Adipose tissue (tissue), 3 donors: ENCODE measurements at regions not wholly inside any gene's neighbourhood (a gene's known extent, or its start where the extent isn't known, plus 50 kb on each side); places are given as distances from the start of the nearest gene placed in this dataset.
"Not testable (repeated sequence)": the region's sequence is repeated elsewhere in the genome, so short reads cannot be mapped to it uniquely, and the experiment has no call there.

Source experiments
- H3K27ac ChIP-seq: one replicate; pipeline ENCODE4 v1.5.1; 2013; ENCODE audit warnings: low read depth, low read length
- WGBS, 3 donors: extraction: QIAGEN DNeasy Blood & Tissue Kit; methylation state at CpG; one replicate each; pipeline ENCODE4 v1.1.7; 2013; 5-methylcytosine and 5-hydroxymethylcytosine counted together
- donor health status: healthy with polysubstance abuse.
- donor health status: Bipolar disorder and iron deficiency.
- donor health status: healthy.

DNA sequence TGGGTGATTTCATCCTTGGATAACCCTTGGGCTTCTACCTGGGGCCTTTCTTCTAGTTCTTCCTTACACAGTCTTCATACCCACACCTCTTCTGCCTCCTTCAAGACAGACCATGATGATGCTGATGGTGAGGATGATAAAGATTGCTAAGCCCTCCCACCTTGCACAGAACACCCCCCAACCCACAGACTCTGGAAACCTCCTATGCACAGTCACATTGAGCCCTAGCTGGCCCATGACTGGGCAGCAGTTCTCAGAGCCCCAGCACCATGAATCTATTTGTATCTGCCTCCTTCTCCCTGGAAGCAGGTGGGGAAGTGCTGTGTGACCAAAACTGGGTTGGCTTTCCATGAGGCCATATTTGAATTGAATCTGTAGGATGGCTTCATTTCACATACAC is 99.8 kb downstream of the EN1 start:
- H3K27ac ChIP-seq, result no peak overlapping the region

DNA sequence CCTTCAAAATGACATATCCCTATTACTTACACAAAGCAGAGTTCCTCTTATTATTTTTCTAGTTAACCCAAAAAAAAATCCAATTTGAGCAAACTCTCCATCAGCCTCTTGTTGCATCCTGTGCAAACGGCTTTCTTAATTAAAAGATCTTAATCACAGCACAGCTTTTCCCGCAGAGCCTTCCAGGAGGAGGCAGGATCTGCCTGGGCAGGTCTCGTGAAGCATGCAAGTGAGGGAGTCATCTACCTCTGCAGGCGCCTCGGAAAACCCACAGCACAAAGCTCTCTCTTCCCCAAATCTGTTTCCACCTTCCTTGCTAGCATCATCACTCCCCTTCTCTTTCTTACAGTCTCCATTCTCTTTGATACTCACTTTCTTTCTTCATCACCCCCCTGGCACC is 100.4 kb downstream of the EN1 start:
- WGBS, 3 donors, result 75 to 81% (median 81%) methylated on average over 5 of the region's 5 CpGs
- H3K27ac ChIP-seq, result no peak overlapping the region

- 80 to 88% (median 81%) methylated on average over 3 of the region's 3 CpGs for WGBS, 3 donors
- not testable (repeated sequence) for H3K27ac ChIP-seq
Observed at GRCh38 chr2:118744682-118745181, 102.7 kb downstream of the EN1 start.

DNA sequence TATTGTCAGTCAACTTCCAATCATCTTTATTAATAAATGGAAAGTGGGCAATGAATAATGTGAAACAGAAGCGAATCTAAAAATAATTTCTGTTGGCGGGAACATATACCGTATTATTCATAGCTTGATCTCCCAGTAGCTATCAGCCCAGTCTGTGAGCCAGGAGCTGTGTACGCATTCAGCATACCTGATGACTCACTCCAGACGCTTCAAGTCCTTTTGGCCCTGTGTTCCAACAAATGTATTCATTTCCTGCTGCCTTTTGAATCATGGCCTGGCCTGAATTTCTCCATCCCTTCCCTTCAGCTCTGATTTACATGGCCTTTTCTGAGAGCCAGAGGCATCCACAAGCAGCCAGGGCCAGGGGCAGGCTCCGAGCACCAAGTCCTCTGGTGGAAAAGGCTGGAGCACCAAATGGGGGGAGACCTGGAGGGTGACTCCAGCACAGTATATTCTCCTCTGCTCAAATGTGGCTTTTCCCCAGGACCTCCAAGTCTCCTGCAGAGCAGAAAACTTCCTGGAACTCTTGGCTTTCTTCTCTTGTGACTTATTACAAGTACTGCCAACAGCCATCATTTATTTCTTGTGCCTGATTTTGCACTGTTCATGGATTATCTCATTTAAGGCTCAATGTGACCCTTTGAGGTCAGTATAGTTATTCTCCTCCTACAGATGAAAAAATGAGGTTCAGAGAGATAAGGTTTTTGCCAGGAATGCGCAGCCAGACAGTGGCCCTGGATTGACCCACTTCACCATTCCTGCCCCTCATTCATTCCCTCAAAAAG is 108.7 kb downstream of the EN1 start:
- no peak overlapping the region for H3K27ac ChIP-seq
- 55 to 68% (median 59%) methylated on average over 7 of the region's 7 CpGs for WGBS, 3 donors

DNA sequence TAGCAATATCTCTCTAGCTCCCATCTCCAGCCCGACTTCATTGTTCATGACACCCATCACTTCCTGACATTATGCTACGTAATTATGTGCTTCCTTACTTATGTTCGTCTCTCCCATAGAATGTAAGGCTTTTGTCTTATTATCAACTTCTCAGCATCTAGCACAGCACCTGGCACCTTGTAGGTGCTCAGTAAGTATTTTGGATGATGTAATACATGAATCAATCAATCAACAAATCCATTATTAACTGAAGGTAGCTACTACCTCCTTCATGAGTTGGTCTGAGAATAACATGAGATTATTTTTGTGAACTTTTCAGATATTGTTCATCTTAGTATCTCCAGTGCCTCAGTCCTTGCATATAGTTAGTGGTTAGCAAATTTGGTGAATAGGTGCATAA is 109.3 kb downstream of the EN1 start:
- WGBS, 3 donors, result 77 to 92% (median 79%) methylated on average over 3 of the region's 3 CpGs
- no peak overlapping the region for H3K27ac ChIP-seq

DNA sequence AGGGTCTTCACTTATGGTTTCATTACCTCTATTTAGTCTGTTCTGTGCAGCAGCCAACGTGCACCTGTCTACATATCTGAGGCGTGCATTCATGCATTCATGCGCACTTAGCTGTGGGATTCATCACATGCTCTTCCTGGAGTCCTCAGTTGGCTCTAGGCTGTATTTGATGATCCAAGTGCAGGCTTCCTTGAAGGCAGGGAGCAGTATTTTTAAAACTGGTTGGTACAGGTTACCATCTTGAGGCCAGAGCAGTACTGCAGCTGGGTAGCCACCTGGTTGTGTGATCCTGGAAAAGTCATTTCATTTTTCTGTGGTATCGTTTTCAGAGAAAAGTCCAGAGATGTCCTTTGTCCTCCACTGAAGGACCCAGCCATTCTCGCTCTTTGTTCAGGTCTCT is 109.8 kb downstream of the EN1 start:
- WGBS, 3 donors, result 77 to 81% (median 80%) methylated on average over 5 of the region's 5 CpGs

GRCh38 chr2:118732432-118732831 is 115.0 kb downstream of the EN1 start:
- 85 to 89% (median 85%) methylated on average over 3 of the region's 3 CpGs for WGBS, 3 donors
- H3K27ac ChIP-seq, result no peak overlapping the region

More for the DNA sequence above, 109.8 kb downstream of the EN1 start:
- no peak overlapping the region for H3K27ac ChIP-seq

GRCh38 chr2:118731413-118731812 is 116.0 kb downstream of the EN1 start:
- 59 to 64% (median 62%) methylated on average over 1 of the region's 1 CpG for WGBS, 3 donors
- H3K27ac ChIP-seq, result no peak overlapping the region

DNA sequence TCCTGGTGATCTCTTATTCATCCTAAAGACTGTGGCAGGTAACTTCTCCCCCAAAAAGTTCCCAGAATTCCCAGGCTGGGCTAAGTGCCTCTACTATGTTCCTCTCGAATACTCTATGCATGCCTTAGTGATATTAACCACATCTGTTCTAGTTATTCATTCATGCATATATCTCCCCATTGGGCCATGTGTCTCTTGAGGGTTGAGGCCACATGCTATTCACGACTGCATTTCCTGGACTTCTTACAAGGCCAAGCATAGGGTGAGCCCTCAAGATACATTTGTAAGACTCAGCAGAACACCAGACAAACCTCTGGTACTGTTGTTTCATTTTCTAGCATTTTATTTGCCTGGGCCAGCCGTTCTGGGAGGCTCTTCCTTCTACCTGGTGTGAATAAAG is 117.0 kb downstream of the EN1 start:
- H3K27ac ChIP-seq, result no peak overlapping the region
- 43 to 55% (median 48%) methylated on average over 3 of the region's 3 CpGs for WGBS, 3 donors

DNA sequence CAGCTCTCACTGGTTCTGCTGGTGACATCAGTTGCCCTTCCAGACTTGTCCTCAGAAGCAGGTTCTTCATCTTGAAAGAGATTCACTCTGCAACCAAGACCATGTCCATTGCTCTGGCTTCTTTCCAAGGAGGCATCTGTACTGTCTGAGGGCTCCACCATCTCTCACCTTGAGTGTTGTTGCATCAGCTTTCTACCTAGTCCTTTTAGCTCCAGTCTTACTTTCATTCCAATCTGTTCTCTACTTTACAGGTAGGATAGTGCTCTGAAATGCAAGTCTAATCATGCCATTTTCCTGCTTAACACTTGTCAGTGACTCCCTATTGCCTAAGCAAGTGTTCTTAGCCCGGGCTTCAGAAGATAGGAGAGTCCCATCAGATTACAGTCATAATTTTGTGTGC is 117.7 kb downstream of the EN1 start:
- H3K27ac ChIP-seq, result no peak overlapping the region
- WGBS, 3 donors, result 46 to 81% (median 70%) methylated on average over 1 of the region's 1 CpG

- H3K27ac ChIP-seq, result no peak overlapping the region
Observed at GRCh38 chr2:118728984-118729383, 118.5 kb downstream of the EN1 start.

GRCh38 chr2:118726821-118727220 is 120.6 kb downstream of the EN1 start:
- H3K27ac ChIP-seq, result no peak overlapping the region

GRCh38 chr2:118723394-118723793 is 124.1 kb downstream of the EN1 start:
- no peak overlapping the region for H3K27ac ChIP-seq
- WGBS, 3 donors, result 59 to 78% (median 60%) methylated on average over 4 of the region's 4 CpGs

DNA sequence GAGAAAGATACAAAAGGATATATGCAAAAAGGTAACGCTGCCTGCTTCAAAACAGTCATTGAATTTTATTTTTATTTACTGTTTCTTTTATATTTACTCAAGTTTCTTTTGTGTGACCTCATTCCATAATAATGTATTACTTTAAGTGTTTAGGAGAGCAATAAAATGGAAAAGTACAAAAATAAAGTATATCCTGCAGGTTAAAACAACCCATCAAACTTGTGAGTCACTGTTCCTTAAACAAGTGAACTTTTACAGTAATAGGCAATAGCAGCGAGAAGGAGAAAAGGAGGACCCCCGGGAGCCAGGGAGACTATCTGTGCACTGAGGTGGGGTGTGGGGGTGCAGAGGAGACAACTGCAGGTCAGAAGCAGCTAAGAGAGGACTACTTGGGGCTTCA is 124.5 kb downstream of the EN1 start:
- H3K27ac ChIP-seq, result no peak overlapping the region
- 73 to 81% (median 80%) methylated on average over 3 of the region's 3 CpGs for WGBS, 3 donors

GRCh38 chr2:118721817-118722551 is 125.5 kb downstream of the EN1 start:
- 75 to 87% (median 77%) methylated on average over 11 of the region's 11 CpGs for WGBS, 3 donors
- H3K27ac ChIP-seq, result no peak overlapping the region

DNA sequence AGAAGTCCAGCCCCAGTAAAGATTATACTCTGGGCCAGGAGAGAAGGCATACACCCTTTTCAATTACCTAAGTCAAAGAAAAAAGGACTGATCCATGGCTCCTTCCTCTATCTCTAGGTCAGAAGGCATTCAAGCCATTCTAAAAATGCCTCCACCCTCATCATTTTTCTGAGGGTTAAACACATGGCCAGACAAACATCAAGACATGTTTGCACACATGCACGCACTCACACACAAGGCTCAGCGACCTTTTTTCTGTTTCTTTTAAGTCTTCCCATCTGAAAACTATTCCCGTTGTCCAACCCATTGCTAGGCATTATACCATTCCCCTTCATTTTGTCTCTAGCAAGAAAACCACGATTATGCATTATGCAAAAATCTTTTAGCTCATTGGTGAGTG is 126.6 kb downstream of the EN1 start:
- 73 to 83% (median 77%) methylated on average over 4 of the region's 4 CpGs for WGBS, 3 donors
- H3K27ac ChIP-seq, result no peak overlapping the region

DNA sequence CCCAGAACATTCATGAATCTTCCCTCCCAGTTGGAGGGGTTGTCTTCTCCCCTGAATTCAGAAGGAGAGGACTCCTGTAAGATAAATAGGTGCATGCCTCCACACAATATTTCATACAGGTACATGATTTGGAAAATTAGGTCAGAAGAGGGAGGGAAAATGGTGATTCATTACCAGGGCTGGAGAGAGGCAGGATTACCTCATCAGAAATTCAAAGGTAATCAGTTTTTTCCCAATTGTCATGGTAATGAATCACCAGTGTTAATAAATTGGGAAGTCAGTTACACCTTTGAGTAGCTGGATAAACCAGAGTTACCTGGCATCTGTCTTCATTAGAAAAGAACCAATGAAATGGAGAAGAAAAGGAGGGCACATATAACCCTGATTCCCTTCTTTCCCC is 128.5 kb downstream of the EN1 start:
- no peak overlapping the region for H3K27ac ChIP-seq

GRCh38 chr2:118716102-118716501 is 131.3 kb downstream of the EN1 start:
- 75 to 89% (median 87%) methylated on average over 6 of the region's 6 CpGs for WGBS, 3 donors

DNA sequence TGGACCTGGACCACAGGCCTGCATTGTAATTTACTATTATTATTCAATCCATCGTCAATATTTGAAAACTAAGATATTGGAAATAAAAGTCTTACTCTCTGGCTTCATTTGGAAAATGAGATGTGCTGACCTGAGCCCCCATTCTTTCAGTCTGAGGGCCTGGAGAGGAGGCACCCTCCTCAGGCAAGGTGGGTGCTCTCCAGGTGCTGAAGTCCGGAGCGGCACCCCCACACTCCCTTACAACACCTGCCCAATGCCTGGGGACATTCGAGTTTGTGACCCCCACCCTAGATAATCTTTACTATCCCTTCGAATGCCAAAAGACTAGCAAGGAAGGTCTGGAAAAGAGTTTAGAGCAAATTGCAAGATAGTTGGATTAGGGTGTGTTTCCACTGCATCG is 133.3 kb downstream of the EN1 start:
- 80 to 83% (median 81%) methylated on average over 6 of the region's 6 CpGs for WGBS, 3 donors
- H3K27ac ChIP-seq, result no peak overlapping the region

More at GRCh38 chr2:118716102-118716501, 131.3 kb downstream of the EN1 start:
- no peak overlapping the region for H3K27ac ChIP-seq

DNA sequence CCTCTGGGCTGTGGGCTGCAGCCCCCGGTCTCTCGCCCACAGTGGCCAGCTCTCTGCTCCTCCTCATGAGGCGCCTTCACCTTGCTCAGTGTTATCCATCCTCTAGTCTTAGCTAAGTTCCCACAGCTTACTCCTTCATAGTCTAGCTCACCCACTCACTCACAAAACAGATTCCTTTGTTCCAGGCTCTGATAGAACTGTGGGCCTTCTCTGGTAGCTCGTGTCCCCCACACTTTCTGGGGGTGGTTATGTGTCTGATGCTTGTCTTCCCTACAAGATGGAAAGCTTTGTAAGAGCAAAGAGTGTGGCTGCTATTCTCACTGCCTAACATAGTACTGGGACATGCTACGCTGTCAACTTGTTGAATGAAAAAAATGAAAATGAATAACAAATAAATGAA is 135.8 kb downstream of the EN1 start:
- 76 to 90% (median 90%) methylated on average over 5 of the region's 5 CpGs for WGBS, 3 donors
- no peak overlapping the region for H3K27ac ChIP-seq
